ENCODE measurements at regions not wholly inside any gene's neighbourhood (a gene's known extent, or its start where the extent isn't known, plus 50 kb on each side); places are given as distances from the start of the nearest gene placed in this dataset.
"Not testable (repeated sequence)": the region's sequence is repeated elsewhere in the genome, so short reads cannot be mapped to it uniquely, and the experiment has no call there.

GRCh38 chr20:20791664-20792568 lies 79.5 kb upstream of the RALGAPA2 start:
- no peak for DNase-seq (ENCODE audit: low spot score)

GRCh38 chr20:20788308-20788707 lies 75.9 kb upstream of the RALGAPA2 start:
- DNase-seq (ENCODE audit: low spot score), result no peak

- DNase-seq (ENCODE audit: low spot score), result no peak
Observed at GRCh38 chr20:20786428-20786827, 74.0 kb upstream of the RALGAPA2 start.

GRCh38 chr20:20785226-20785625 lies 72.8 kb upstream of the RALGAPA2 start:
- DNase-seq (ENCODE audit: low spot score), result no peak

- DNase-seq (ENCODE audit: low spot score), result not testable (repeated sequence)
Observed at GRCh38 chr20:20784450-20784849, 72.0 kb upstream of the RALGAPA2 start.

DNA sequence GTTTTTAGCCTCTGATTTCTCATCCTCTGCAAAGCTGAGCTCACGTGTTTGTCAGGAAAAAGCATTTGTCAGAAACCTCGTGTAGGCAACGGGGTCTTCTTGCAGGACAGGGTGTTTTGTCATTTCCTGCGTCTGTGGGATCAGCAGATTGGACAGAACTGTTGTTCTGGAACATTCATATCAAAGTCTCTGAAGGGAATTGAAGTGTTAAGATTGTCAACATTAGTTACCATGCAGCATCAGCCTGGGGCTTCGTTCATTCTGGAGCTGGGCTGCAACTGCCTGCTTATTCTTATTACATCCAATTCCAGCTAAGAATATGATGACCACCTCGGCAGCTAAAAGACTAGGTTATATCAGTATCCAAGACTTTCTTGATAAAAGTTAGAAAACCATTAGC lies 71.0 kb upstream of the RALGAPA2 start:
- DNase-seq (ENCODE audit: low spot score), result no peak

- no peak for DNase-seq (ENCODE audit: low spot score)
Observed at GRCh38 chr20:20782755-20783154, 70.3 kb upstream of the RALGAPA2 start.

GRCh38 chr20:20782231-20782630 lies 69.8 kb upstream of the RALGAPA2 start:
- no peak for DNase-seq (ENCODE audit: low spot score)

DNA sequence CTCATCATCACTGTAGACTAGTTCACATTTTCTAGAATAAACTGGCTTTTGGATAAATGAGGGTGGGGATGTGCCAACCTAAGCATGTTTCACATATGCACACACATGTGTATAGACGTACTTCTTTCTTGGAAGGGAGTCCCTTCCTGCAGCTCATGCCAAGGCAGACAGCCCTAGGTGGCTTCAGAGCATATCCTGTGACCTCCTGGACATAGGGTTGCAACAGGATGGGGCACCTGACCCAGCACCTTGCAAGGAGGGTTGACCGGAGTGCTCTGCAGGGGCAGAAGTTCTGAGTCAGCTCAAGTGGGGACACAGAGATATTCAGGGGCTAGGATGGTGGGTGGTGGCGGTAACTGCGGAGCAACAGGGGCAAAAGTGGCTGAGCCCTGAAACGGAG lies 68.6 kb upstream of the RALGAPA2 start:
- DNase-seq (ENCODE audit: low spot score), result no peak

DNA sequence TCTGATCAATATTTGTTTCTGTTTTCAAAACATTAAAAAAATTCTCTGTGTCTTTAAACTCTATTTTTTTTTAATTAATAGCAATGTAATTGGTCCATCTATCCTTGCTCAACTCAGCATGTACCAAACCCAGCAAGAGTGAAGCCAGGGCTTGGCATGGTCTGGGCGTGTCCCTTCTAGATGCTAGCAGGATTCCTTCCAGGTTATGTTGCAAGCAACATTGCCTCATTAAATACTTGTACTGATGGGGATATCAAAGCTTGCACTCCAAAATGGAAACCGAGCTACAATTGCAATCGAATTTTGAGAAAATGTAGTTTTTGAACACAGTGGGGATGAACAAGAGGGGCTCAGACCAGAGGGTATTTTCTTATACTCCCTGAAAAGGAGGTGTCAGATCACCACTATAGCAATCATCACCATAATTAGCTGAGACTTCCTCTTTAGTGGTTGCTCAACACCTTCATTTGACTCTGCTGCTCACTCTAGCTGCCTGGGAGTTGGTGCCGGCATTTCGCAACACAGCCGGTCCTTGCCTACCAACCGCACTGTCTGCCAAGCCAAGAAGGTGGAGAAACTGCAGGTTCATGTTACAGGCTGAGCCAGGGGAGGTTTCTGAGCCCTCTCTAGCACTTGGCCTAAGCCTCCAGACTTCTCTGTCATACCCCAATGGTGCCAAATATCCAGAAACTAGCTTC lies 67.8 kb upstream of the RALGAPA2 start:
- DNase-seq (ENCODE audit: low spot score), result no peak

DNA sequence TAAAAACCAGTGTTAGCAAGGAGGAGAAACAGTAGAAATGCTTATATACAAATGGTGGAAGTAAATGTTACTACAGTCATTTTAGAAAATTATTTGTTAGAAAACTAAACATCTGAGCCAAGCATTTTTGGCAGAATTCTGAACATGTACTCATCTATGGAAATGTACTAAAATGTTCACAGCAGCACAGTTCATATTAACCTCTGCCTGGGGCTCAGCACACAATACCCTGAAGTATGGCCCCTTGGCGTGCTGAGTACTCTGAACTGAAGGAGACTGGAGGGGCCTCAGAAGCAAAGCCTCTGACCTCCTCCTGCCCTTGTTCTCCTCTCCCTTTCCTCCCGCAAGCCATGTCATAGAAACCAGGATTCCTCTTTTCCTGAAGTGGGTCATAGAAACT lies 66.2 kb upstream of the RALGAPA2 start:
- no peak for DNase-seq (ENCODE audit: low spot score)

DNA sequence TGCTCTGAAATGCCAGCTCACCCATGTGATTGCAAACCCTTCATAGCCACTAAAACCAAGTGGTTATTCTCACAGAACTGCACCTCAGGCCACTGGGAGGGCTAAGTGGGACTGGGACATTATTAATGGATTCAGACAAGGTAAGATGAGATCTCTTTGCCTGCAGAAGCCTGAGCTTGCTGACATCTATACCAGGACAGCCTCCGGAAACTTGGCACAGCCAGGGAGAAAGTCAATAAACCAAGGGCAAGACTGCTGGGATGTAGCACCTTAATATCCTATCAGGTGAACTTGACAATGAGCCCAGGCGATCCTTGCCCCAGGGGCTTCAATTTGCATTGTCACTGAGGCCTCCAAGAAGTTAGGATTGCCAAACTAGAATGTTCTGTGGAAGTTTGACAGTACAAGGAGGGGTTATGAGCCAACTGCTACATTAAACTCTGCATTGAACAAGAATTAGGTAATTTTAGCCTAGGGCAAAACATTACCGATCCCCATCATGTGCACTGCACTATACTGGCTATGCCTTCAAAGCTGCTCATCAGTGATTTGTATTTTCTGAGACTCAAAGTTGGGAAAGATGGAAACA lies 60.1 kb upstream of the RALGAPA2 start:
- no peak for DNase-seq (ENCODE audit: low spot score)

DNA sequence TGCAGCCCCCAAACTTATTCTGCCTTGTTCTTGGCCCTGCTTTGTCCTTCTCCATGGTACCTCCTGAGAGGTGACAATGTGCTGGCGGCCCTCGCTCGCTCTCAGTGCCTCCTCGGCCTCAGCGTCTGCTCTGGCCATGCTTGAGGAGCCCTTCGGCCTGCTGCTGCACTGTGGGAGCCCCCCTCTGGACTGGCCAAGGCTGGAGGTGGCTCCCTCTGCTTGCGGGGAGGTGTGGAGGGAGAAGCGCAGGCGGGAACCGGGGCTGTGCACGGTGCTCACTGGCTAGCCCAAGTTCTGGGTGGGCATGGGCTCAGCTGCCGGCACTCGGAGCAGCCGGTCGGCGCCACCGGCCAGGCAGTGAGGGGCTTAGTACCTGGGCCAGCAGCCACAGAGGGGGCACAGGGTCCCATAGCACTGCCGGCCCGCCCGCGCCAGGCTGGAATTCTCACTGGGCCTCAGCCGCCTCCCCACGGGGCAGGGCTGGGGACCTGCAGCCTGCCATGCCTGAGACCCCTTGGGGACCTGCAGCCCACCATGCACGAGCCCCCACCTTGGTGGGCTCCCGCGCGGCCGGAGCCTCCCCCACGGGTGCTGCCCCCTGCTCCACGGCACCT lies 55.9 kb upstream of the RALGAPA2 start:
- DNase-seq (ENCODE audit: low spot score), result no peak

- no peak for DNase-seq (ENCODE audit: low spot score)
Observed at GRCh38 chr20:20765696-20766365, 53.4 kb upstream of the RALGAPA2 start.

- DNase-seq (ENCODE audit: low spot score), result no peak
Observed at GRCh38 chr20:20763650-20764049, 51.2 kb upstream of the RALGAPA2 start.

Measured in kidney capillary endothelial cell (primary cell).